NCI-H526 (cell line): ENCODE measurements at regions not wholly inside any gene's neighbourhood (a gene's known extent, or its start where the extent isn't known, plus 50 kb on each side); places are given as distances from the start of the nearest gene placed in this dataset.
"Not testable (repeated sequence)": the region's sequence is repeated elsewhere in the genome, so short reads cannot be mapped to it uniquely, and the experiment has no call there.

Source experiments
- DNase-seq, 2 experiments: peaks; one replicate each; lab custom pipeline; 2025; lab: John Stamatoyannopoulos, UW

GRCh38 chr1:30184393-30185141 lies 538.8 kb downstream of the MATN1 start:
- DNase-seq, result no peak

GRCh38 chr1:30183895-30184294 lies 539.5 kb downstream of the MATN1 start:
- no peak for DNase-seq

GRCh38 chr1:30183006-30183405 lies 540.4 kb downstream of the MATN1 start:
- DNase-seq, result no peak

GRCh38 chr1:30179942-30180543 lies 543.3 kb downstream of the MATN1 start:
- DNase-seq, result no peak

GRCh38 chr1:30176477-30176876 lies 546.9 kb downstream of the MATN1 start:
- no peak for DNase-seq

GRCh38 chr1:30174499-30174898 lies 548.9 kb downstream of the MATN1 start:
- DNase-seq, result no peak

GRCh38 chr1:30173560-30173959 lies 549.8 kb downstream of the MATN1 start:
- no peak for DNase-seq

GRCh38 chr1:30172757-30173156 lies 550.6 kb downstream of the MATN1 start:
- DNase-seq, result no peak

- DNase-seq, result no peak
Observed at GRCh38 chr1:30172299-30172694, 551.1 kb downstream of the MATN1 start.

- DNase-seq, result peak; percentile 33 to 36
Observed at GRCh38 chr1:30171537-30172298, 551.7 kb downstream of the MATN1 start.

- no peak for DNase-seq
Observed at GRCh38 chr1:30169269-30169668, 554.1 kb downstream of the MATN1 start.

- no peak for DNase-seq
Observed at GRCh38 chr1:30166174-30166573, 557.2 kb downstream of the MATN1 start.

- DNase-seq, result no peak
Observed at GRCh38 chr1:30165116-30165515, 558.3 kb downstream of the MATN1 start.

- DNase-seq, result no peak
Observed at GRCh38 chr1:30164693-30165092, 558.7 kb downstream of the MATN1 start.

GRCh38 chr1:30162565-30162964 lies 560.8 kb downstream of the MATN1 start:
- no peak for DNase-seq

GRCh38 chr1:30161953-30162352 lies 561.4 kb downstream of the MATN1 start:
- DNase-seq, result no peak

- DNase-seq, result no peak
Observed at GRCh38 chr1:30160999-30161689, 562.2 kb downstream of the MATN1 start.

- DNase-seq, result peak in 1 of 2 experiments; percentile 7
Observed at GRCh38 chr1:30159015-30159414, 564.4 kb downstream of the MATN1 start.

- DNase-seq, result not testable (repeated sequence)
Observed at GRCh38 chr1:30155698-30156097, 567.7 kb downstream of the MATN1 start.

GRCh38 chr1:30155253-30155652 lies 568.1 kb downstream of the MATN1 start:
- DNase-seq, result not testable (repeated sequence)

- no peak for DNase-seq
Observed at GRCh38 chr1:30153743-30154449, 569.5 kb downstream of the MATN1 start.

- DNase-seq, result no peak
Observed at GRCh38 chr1:30151826-30152225, 571.6 kb downstream of the MATN1 start.
